ENCODE measurements at regions not wholly inside any gene's neighbourhood (a gene's known extent, or its start where the extent isn't known, plus 50 kb on each side); places are given as distances from the start of the nearest gene placed in this dataset.
A peak's percentile ranks its signal among the peaks of the same experiment; 100 is the strongest.

- ATAC-seq, result peak in 4 of 8 donors; percentile 19 to 36 (median 30)
- intact Hi-C loops (cut with DNase I), result loop anchor here in 4 of 10 donors (2.0 to 10.0 kb wide), 7 partner anchors 33 to 111 kb away; partner anchors contain the start of gene FEM1C (in 2 of the 4)
- H3K27ac ChIP-seq, result peak overlapping the region in 7 of 10 donors; percentile 62 to 86 (median 78)
Observed at GRCh38 chr5:115461506-115462290, 82.9 kb downstream of the FEM1C start.

GRCh38 chr5:115461093-115461492 lies 83.5 kb downstream of the FEM1C start:
- Histone ChIP-seq H3K4me1 (peaks cover 0 to 64% (median 45%) of the 10 kb centered on the region in 9 donors), H3K27ac (peak overlapping the region; percentile 13 to 86 (median 74)), H3K36me3 (no peaks in the 10 kb centered on the region), H3K4me3 (no peak overlapping the region), H3K27me3 (no peaks in the 10 kb centered on the region), H3K9me3 (no peaks in the 10 kb centered on the region)
- intact Hi-C loops (cut with DNase I), result loop anchor here in 4 of 10 donors (2.0 to 10.0 kb wide), 7 partner anchors 32 to 111 kb away; partner anchors contain the start of gene FEM1C (in 2 of the 4)
- ATAC-seq, result no peak
- TF ChIP-seq CTCF (IDR thresholded peaks at IDR 0.05), result no peak
- no peak for DNase-seq
- 73 to 85% methylated on average over 4 of the region's 4 CpGs for whole genome bisulfite sequencing, 2 donors

More at GRCh38 chr5:115461506-115462290, 82.9 kb downstream of the FEM1C start:
- Histone ChIP-seq H3K9me3 (no peaks in the 10 kb centered on the region), H3K27me3 (no peaks in the 10 kb centered on the region), H3K4me3 (no peak overlapping the region), H3K4me1 (peaks cover 0 to 63% (median 45%) of the 10 kb centered on the region in 9 donors), H3K36me3 (no peaks in the 10 kb centered on the region)
- DNase-seq, result no peak
- no peak for TF ChIP-seq CTCF (IDR thresholded peaks at IDR 0.05)

- intact Hi-C loops (cut with DNase I), result loop anchor here in 4 of 10 donors (2.0 to 10.0 kb wide), 7 partner anchors 32 to 112 kb away; partner anchors contain the start of gene FEM1C (in 2 of the 4)
- DNase-seq (peak; percentile 78 to 81), ATAC-seq (peak; percentile 78 to 93 (median 91))
- WGBS, 2 donors, result 21 to 23% methylated on average over 2 of the region's 2 CpGs
- H3K27ac ChIP-seq, result peak overlapping the region; percentile 58 to 86 (median 74)
- no peaks in the 10 kb centered on the region for H3K36me3 ChIP-seq
- H3K9me3 ChIP-seq, result no peaks in the 10 kb centered on the region
- no peaks in the 10 kb centered on the region for H3K27me3 ChIP-seq
- H3K4me3 ChIP-seq, result no peak overlapping the region
- no peak for TF ChIP-seq CTCF (IDR thresholded peaks at IDR 0.05)
- peaks cover 0 to 68% (median 46%) of the 10 kb centered on the region in 9 donors for H3K4me1 ChIP-seq
Observed at GRCh38 chr5:115460472-115460871, 84.1 kb downstream of the FEM1C start.

GRCh38 chr5:115459855-115460341 lies 84.7 kb downstream of the FEM1C start:
- no peaks in the 10 kb centered on the region for H3K36me3 ChIP-seq
- H3K4me1 ChIP-seq, result peaks cover 0 to 73% (median 52%) of the 10 kb centered on the region in 9 donors
- ATAC-seq (peak; percentile 15 to 81 (median 62)), DNase-seq (no peak)
- no peaks in the 10 kb centered on the region for H3K27me3 ChIP-seq
- no peaks in the 10 kb centered on the region for H3K9me3 ChIP-seq
- intact Hi-C loops (cut with DNase I), result loop anchor here in 4 of 10 donors (2.0 to 10.0 kb wide), 8 partner anchors 31 to 112 kb away; partner anchors contain the start of gene FEM1C (in 2 of the 4)
- no peak for TF ChIP-seq CTCF (IDR thresholded peaks at IDR 0.05)
- H3K27ac ChIP-seq, result peak overlapping the region; percentile 58 to 86 (median 74)
- H3K4me3 ChIP-seq, result no peak overlapping the region
- WGBS, 2 donors, result 30 to 43% methylated on average over 1 of the region's 1 CpG
